GM18511 (cell line): ENCODE measurements at regions not wholly inside any gene's neighbourhood (a gene's known extent, or its start where the extent isn't known, plus 50 kb on each side); places are given as distances from the start of the nearest gene placed in this dataset.

ENCODE experiments used
- ATAC-seq: cut with Tn5 transposase; IDR thresholded peaks from one replicate; pipeline ENCODE4 v1.9.1; 2021; ENCODE audit warnings: mild to moderate bottlenecking, moderate library complexity; ENCODE audit not compliant: unreplicated experiment

- no peak for ATAC-seq
Measured at GRCh38 chrX:49773993-49774392, 55.1 kb upstream of the PAGE4 start.

GRCh38 chrX:49767236-49767635, 61.9 kb upstream of the PAGE4 start:
- ATAC-seq: no peak

- ATAC-seq: no peak
Measured at GRCh38 chrX:49762175-49762720, 66.5 kb upstream of the PAGE1 start.

GRCh38 chrX:49761481-49761880, 65.7 kb upstream of the PAGE1 start:
- ATAC-seq: peak; percentile 51

- ATAC-seq: no peak
Measured at GRCh38 chrX:49760290-49760890, 64.6 kb upstream of the PAGE1 start.

GRCh38 chrX:49756692-49757091, 60.9 kb upstream of the PAGE1 start:
- no peak for ATAC-seq

- peak; percentile 54 for ATAC-seq
Measured at GRCh38 chrX:49754233-49754857, 58.6 kb upstream of the PAGE1 start.

GRCh38 chrX:49753691-49754090, 57.9 kb upstream of the PAGE1 start:
- ATAC-seq: no peak

GRCh38 chrX:49748211-49748956, 52.6 kb upstream of the PAGE1 start:
- ATAC-seq: no peak

- ATAC-seq: no peak
Measured at GRCh38 chrX:49746306-49746705, 50.5 kb upstream of the PAGE1 start.
